ENCODE measurements at regions not wholly inside any gene's neighbourhood (a gene's known extent, or its start where the extent isn't known, plus 50 kb on each side); places are given as distances from the start of the nearest gene placed in this dataset.

DNA sequence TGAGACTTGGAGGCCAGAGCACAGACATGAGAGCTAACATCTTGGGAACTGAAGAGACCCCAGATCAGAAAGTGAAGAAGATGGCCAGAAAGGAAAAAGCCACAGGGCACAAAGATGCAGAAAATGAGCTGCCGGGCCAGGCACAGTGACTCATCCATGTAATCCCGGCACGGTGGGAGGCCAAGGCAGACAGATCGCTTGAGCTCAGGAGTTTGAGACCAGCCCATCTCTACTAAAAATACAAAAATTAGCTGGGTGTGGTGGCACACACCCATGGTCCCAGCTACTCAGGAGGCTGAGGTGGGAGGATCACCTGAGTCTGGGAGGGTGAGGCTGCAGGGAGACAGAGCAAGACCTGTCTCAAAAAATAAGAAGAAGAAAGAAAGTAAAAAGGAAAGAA is 81.4 kb upstream of the MGMT start:
- no peak overlapping the region for H3K4me2 ChIP-seq (ENCODE audit: insufficient read depth, low read length)
- no peaks in the 10 kb centered on the region for H3K9me3 ChIP-seq (replicated peaks; ENCODE audit: control insufficient read depth, insufficient read depth, low read length)

More for the DNA sequence above, 81.4 kb upstream of the MGMT start:
- Histone ChIP-seq H2AFZ (ENCODE audit: low read depth, low read length) (no peak overlapping the region), H3K9ac (replicated peaks; ENCODE audit: extremely low read depth, insufficient read depth, low read length) (no peak overlapping the region), H3K27ac (ENCODE audit: insufficient read depth, low read depth, low read length) (no peak overlapping the region), H3K4me1 (ENCODE audit: control insufficient read depth, extremely low read depth, insufficient read depth, low read length) (no peaks in the 10 kb centered on the region), H3K9me1 (replicated peaks; ENCODE audit: control insufficient read depth, extremely low read depth, insufficient read depth, low read length) (no peaks in the 10 kb centered on the region), H3K36me3 (ENCODE audit: control insufficient read depth in 2 of 2, extremely low read depth in 1 of 2, insufficient read depth in 2 of 2, low read length in 2 of 2) (no peaks in the 10 kb centered on the region), H3K79me2 (ENCODE audit: control insufficient read depth, insufficient read depth, low read length) (no peaks in the 10 kb centered on the region), H3K4me3 (replicated peaks in 1 of 3; ENCODE audit: insufficient read depth in 1 of 3, low read depth in 1 of 3, low read length in 3 of 3) (no peak overlapping the region), H3K27me3 (ENCODE audit: control insufficient read depth in 2 of 2, insufficient read depth in 2 of 2, low read length in 2 of 2) (no peaks in the 10 kb centered on the region), H4K20me1 (replicated peaks; ENCODE audit: control insufficient read depth, extremely low read depth, insufficient read depth, low read length) (no peaks in the 10 kb centered on the region)
- no TSS peak for BruUV-seq (replicated peaks)
- TF ChIP-seq EZH2 (IDR thresholded peaks at IDR 0.05; ENCODE audit: borderline replicate concordance, low read depth, low read length, severe bottlenecking) (no peak), MYC (IDR thresholded peaks at IDR 0.05; ENCODE audit: low read depth, low read length) (no peak), POLR2AphosphoS5 (IDR thresholded peaks at IDR 0.05; ENCODE audit: insufficient read depth, low read depth, low read length) (no peak), FOS (IDR thresholded peaks at IDR 0.05; ENCODE audit: borderline replicate concordance, insufficient read depth, low read length) (no peak), GATA2 (IDR thresholded peaks at IDR 0.05; ENCODE audit: insufficient read depth, insufficient read length, low read depth, low read length) (no peak), POLR2A (IDR thresholded peaks at IDR 0.05; ENCODE audit: low read depth, low read length) (no peak)
- TF ChIP-seq, protein P1, sequence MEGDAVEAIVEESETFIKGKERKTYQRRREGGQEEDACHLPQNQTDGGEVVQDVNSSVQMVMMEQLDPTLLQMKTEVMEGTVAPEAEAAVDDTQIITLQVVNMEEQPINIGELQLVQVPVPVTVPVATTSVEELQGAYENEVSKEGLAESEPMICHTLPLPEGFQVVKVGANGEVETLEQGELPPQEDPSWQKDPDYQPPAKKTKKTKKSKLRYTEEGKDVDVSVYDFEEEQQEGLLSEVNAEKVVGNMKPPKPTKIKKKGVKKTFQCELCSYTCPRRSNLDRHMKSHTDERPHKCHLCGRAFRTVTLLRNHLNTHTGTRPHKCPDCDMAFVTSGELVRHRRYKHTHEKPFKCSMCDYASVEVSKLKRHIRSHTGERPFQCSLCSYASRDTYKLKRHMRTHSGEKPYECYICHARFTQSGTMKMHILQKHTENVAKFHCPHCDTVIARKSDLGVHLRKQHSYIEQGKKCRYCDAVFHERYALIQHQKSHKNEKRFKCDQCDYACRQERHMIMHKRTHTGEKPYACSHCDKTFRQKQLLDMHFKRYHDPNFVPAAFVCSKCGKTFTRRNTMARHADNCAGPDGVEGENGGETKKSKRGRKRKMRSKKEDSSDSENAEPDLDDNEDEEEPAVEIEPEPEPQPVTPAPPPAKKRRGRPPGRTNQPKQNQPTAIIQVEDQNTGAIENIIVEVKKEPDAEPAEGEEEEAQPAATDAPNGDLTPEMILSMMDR (IDR thresholded peaks at IDR 0.05; ENCODE audit: extremely low read depth in 1 of 2, insufficient read depth in 1 of 2, low read depth in 1 of 2, low read length in 2 of 2): no peak
- TF ChIP-seq, protein P2, sequence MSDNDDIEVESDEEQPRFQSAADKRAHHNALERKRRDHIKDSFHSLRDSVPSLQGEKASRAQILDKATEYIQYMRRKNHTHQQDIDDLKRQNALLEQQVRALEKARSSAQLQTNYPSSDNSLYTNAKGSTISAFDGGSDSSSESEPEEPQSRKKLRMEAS (IDR thresholded peaks at IDR 0.05; ENCODE audit: insufficient read depth, insufficient read length): no peak
- intact Hi-C loops (cut with micrococcal nuclease): no loop called here
- ChIA-PET CTCF (no interaction called here), POLR2A (no interaction called here)
- DNase-seq (ENCODE audit: low read depth, low spot score) (no peak), FAIRE-seq (no peak)
- dilution Hi-C loops (cut with MboI; ENCODE audit: extremely low pct_ligation_motif_present, low sequenced_read_pairs): no loop called here
